Small intestine (tissue), 7 donors: ENCODE measurements at regions not wholly inside any gene's neighbourhood (a gene's known extent, or its start where the extent isn't known, plus 50 kb on each side); places are given as distances from the start of the nearest gene placed in this dataset.
A peak's percentile ranks its signal among the peaks of the same experiment; 100 is the strongest.

ENCODE experiments used
- DNase-seq, 2 donors: peaks; one replicate each; pipeline versions ENCODE4 v3.0.0 to v3.0.0-alpha.2; 2013
- FAIRE-seq: peaks from 2 replicates; lab custom pipeline; 2012; peaks lifted over from hg19 to GRCh38; lab: Jason Lieb, UNC
- H3K27ac ChIP-seq, 3 donors: one replicate each; pipeline ENCODE4 v1.5.1; 2013; ENCODE audit warnings: low read length in 2 of 3, mild to moderate bottlenecking in 2 of 3, control low read depth in 1 of 3, inconsistent platforms in 1 of 3, low read depth in 1 of 3, moderate library complexity in 1 of 3
- H3K27me3 ChIP-seq, 3 donors: one replicate each; pipeline ENCODE4 v1.6.1; 2013; ENCODE audit warnings: low read length in 3 of 3, inconsistent platforms in 1 of 3; ENCODE audit not compliant: control insufficient read depth in 3 of 3, insufficient read depth in 3 of 3
- H3K36me3 ChIP-seq, 3 donors: one replicate each; pipeline ENCODE4 v1.6.1; 2013; ENCODE audit warnings: low read length in 3 of 3, inconsistent platforms in 1 of 3, low read depth in 1 of 3, mild to moderate bottlenecking in 1 of 3, moderate library complexity in 1 of 3; ENCODE audit not compliant: control insufficient read depth in 3 of 3, insufficient read depth in 2 of 3
- H3K4me1 ChIP-seq, 3 donors: one replicate each; pipeline ENCODE4 v1.6.1; 2013; ENCODE audit warnings: low read length in 2 of 3, inconsistent platforms in 1 of 3, low read depth in 1 of 3, mild to moderate bottlenecking in 1 of 3, moderate library complexity in 1 of 3; ENCODE audit not compliant: control insufficient read depth in 3 of 3, insufficient read depth in 2 of 3
- H3K4me3 ChIP-seq, 3 donors: one replicate each; pipeline ENCODE4 v1.5.1; 2013; ENCODE audit warnings: low read length in 3 of 3, control low read depth in 1 of 3, inconsistent platforms in 1 of 3, low read depth in 1 of 3, mild to moderate bottlenecking in 1 of 3, moderate library complexity in 1 of 3
- H3K9me3 ChIP-seq, 2 donors: one replicate each; pipeline ENCODE4 v1.6.1; 2013; ENCODE audit warnings: low read depth in 1 of 2, low read length in 1 of 2; ENCODE audit not compliant: control insufficient read depth in 2 of 2, insufficient read depth in 1 of 2
- WGBS, 3 donors: extraction: QIAGEN DNeasy Blood & Tissue Kit; methylation state at CpG; one replicate each; pipeline ENCODE4 v1.1.7; 2013; 5-methylcytosine and 5-hydroxymethylcytosine counted together
- donor health status: healthy with polysubstance abuse.
- donor health status: control.
- donor health status: control.
- donor health status: Bipolar disorder and iron deficiency.
- donor health status: healthy.

DNA sequence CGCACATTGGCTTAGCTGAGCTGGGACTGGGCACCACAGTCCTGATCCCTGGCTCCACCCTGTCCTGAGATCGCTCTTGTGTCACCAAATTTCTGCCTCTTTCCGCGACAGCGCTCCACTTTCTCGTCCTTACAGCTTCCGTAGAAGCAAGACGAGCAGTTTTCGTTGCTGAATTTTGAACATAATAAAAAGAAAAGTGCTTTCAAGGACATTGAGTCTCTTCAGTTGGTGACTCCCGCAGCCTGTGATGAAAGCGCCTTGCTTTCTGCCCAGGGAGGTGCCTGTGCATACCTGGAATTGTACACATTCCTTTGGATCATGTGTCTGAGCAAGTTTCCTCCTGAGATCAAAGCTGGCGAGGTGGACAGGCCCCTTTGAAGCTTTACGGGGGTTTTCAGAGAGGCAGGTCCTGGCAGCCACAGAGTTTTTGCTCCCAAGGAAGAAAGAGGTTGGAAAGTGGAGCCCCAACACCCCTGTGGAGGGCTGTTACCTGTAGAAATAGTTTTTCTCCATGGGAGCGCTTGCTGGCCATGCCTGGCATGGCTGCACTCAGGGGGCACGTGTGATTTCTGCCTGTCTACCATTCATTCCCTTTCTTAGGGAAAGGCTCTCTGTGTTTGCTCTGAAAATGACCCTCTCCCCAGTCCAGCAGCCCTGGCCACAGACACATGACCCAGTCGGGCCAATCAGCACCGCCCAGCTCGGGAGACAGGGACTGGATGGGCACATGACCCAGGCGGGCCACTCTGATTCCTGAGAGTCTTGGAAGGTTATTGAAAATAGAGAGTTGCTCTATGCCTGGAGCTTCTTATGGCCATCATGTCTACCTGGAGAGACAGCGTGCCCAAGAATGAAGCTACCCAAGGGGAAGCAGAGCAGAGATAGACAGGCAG lies 115.6 kb upstream of the OTOS start:
- Histone ChIP-seq H3K27me3 (no peaks in the 10 kb centered on the region), H3K9me3 (no peaks in the 10 kb centered on the region), H3K27ac (peak overlapping the region in 1 of 3 donors; percentile 17), H3K4me3 (no peak overlapping the region), H3K4me1 (peaks cover 0 to 14% (median 0%) of the 10 kb centered on the region in 3 donors), H3K36me3 (no peaks in the 10 kb centered on the region)
- DNase-seq (peak in 1 of 2 donors; percentile 63), FAIRE-seq (no peak)
- 59 to 69% (median 69%) methylated on average over 20 of the region's 20 CpGs for WGBS, 3 donors

- H3K27me3 ChIP-seq: no peaks in the 10 kb centered on the region
- no peaks in the 10 kb centered on the region for H3K36me3 ChIP-seq
- H3K9me3 ChIP-seq: no peaks in the 10 kb centered on the region
- no peak overlapping the region for H3K27ac ChIP-seq
- no peak for FAIRE-seq
- WGBS, 3 donors: 86 to 92% (median 89%) methylated on average over 26 of the region's 26 CpGs
- DNase-seq: no peak
- H3K4me3 ChIP-seq: no peak overlapping the region
- H3K4me1 ChIP-seq: peaks cover 0 to 6% (median 0%) of the 10 kb centered on the region in 3 donors
Observed at GRCh38 chr2:240256704-240257637, 116.5 kb upstream of the OTOS start.

DNA sequence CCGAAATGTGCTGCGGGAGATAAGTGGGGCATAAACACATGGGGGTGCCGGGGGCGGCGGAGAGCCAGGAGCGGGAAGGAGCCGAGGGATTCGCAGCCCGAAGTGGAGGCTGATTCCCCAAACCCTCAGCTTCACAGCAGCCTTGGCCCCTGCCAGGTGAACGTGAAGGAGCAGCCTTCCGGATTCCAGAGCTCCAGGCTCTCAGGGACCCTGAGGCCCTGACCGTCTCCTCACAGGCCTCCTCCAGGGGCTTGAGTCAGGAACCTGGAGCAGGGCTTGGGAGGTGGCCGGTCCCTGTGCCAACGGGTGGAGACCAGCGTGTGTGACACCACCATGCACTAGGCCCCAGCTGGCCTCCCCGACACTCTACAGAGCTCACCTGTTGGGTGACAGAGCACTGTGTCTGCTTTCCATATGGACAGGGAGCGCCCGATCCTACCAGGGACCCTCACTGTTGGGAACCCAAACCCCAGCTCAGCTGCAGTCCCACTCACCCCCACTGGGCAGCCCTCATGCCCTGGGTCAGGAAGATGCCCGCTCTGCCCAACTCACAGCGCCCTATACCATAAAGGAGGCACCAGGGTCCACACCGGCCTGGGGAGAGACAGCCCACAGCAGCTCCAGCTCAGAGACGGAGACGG lies 117.6 kb upstream of the OTOS start:
- Histone ChIP-seq H3K27me3 (no peaks in the 10 kb centered on the region), H3K27ac (no peak overlapping the region), H3K4me1 (peaks cover 0 to 6% (median 0%) of the 10 kb centered on the region in 3 donors), H3K9me3 (peaks cover 0 to 7% of the 10 kb centered on the region in 2 donors), H3K4me3 (no peak overlapping the region), H3K36me3 (no peaks in the 10 kb centered on the region)
- no peak for FAIRE-seq
- 91 to 95% (median 92%) methylated on average over 23 of the region's 23 CpGs for WGBS, 3 donors
- no peak for DNase-seq

DNA sequence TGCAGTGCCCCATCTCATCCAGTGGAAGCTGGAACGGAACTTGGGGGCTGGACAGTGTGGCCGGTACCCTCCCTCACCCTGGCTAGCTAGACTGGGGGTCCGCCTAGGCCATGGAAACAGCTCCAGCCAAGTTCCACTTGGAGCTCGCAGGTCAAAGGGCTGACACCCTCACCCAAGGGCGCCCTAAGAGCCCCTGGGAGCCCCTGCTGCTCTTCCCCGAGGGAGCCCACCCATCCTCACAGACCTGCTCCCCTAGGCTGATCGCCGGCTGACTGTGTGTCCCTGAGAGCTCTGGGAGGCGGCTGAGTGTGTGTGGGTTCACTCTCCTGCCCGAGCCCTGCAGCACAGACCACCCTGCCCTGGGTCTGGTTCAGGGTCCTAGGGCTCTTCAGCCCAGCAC lies 118.2 kb upstream of the OTOS start:
- FAIRE-seq (no peak), DNase-seq (no peak)
- Histone ChIP-seq H3K4me3 (no peak overlapping the region), H3K9me3 (peaks cover 0 to 10% of the 10 kb centered on the region in 2 donors), H3K27me3 (no peaks in the 10 kb centered on the region), H3K36me3 (no peaks in the 10 kb centered on the region), H3K27ac (peak overlapping the region in 1 of 3 donors; percentile 32), H3K4me1 (peaks cover 0 to 6% (median 0%) of the 10 kb centered on the region in 3 donors)
- WGBS, 3 donors: 69 to 85% (median 78%) methylated on average over 9 to 10 of the region's 10 CpGs

DNA sequence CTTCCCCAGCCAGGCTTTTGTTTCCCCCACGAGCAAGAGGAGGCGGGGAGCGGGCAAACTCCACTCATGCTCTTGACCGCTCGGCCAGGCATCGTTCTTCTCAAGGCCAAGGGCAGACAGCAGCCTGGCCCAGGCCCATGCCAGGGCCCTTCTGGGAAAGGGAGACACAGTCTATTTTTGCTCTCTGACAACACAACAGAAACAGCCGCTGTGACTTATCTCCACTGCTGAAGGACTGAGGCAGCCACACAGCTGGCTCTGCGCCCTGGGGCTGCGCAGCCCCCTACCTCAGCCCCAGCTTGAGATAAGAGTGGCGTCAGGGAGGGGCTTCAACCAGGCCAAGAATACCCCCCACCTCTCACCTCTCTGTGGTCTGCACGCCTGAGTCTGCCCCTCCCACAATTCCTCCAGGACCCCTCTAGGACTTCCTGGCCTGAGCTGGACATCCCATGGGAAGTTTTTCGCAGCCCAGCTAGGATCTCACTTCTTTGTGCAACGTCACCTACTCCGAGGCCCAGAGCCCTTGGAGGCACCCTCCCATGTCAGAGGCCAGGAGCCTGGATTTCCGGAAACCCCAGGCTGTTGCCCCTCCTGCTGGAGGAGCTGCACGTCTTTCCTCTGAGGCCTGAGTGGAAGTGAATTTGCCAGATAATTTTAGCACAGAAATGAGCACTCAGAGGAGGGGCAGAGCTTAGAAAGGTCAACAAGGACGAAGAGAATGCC lies 118.9 kb upstream of the OTOS start:
- Histone ChIP-seq H3K27me3 (no peaks in the 10 kb centered on the region), H3K4me1 (peaks cover 0 to 6% (median 0%) of the 10 kb centered on the region in 3 donors), H3K4me3 (no peak overlapping the region), H3K36me3 (no peaks in the 10 kb centered on the region), H3K9me3 (peaks cover 0 to 10% of the 10 kb centered on the region in 2 donors), H3K27ac (peak overlapping the region in 1 of 3 donors; percentile 52)
- FAIRE-seq (no peak), DNase-seq (no peak)
- WGBS, 3 donors: 56 to 62% (median 60%) methylated on average over 17 of the region's 17 CpGs

DNA sequence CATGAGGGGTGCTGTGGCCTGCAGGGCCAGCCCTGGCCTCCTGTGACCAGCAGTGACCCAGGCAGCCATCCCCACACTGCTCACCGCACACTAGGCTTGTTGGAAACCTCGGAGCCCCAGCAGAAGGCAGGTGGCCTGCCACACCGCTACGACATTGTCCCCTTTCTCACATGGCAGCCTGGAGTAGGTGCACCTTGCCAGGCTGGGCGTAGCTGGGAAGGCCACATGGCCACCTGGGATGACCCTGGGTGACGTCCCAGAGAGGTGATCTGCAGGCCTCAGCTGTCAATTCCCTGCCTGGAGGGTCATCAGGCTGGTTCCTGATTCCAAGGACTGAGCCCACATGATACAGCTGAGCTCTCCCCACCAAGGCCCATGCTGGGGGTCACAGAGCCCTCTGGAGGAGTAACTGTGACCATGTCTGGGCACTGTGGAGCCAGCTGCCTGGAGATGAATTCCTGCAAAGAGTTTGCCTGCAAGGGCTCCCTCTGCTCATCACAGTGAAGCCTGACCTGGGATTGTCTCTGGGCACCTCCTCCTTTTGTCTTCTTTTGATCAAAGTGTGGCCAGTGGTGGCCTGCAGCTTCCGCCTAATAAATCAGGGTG lies 119.6 kb upstream of the OTOS start:
- H3K4me1 ChIP-seq: peaks cover 0 to 6% (median 0%) of the 10 kb centered on the region in 3 donors
- H3K4me3 ChIP-seq: no peak overlapping the region
- 70 to 79% (median 74%) methylated on average over 7 of the region's 7 CpGs for WGBS, 3 donors
- peaks cover 0 to 10% of the 10 kb centered on the region in 2 donors for H3K9me3 ChIP-seq
- no peak for FAIRE-seq
- peak overlapping the region in 1 of 3 donors; percentile 52 for H3K27ac ChIP-seq
- H3K27me3 ChIP-seq: no peaks in the 10 kb centered on the region
- H3K36me3 ChIP-seq: no peaks in the 10 kb centered on the region
- no peak for DNase-seq

- FAIRE-seq (no peak), DNase-seq (no peak)
- H3K4me3 ChIP-seq: no peak overlapping the region
- peaks cover 0 to 1% (median 0%) of the 10 kb centered on the region in 3 donors for H3K4me1 ChIP-seq
- H3K36me3 ChIP-seq: no peaks in the 10 kb centered on the region
- peaks cover 0 to 10% of the 10 kb centered on the region in 2 donors for H3K9me3 ChIP-seq
- no peak overlapping the region for H3K27ac ChIP-seq
- no peaks in the 10 kb centered on the region for H3K27me3 ChIP-seq
- WGBS, 3 donors: 72 to 84% (median 77%) methylated on average over 4 of the region's 4 CpGs
Observed at GRCh38 chr2:240260664-240261063, 120.2 kb upstream of the OTOS start.
